Osteocyte (in vitro differentiated cells): ENCODE measurements at regions not wholly inside any gene's neighbourhood (a gene's known extent, or its start where the extent isn't known, plus 50 kb on each side); places are given as distances from the start of the nearest gene placed in this dataset.
"Not testable (repeated sequence)": the region's sequence is repeated elsewhere in the genome, so short reads cannot be mapped to it uniquely, and the experiment has no call there.

ENCODE experiments used
- DNase-seq: peaks from one replicate; pipeline ENCODE4 v3.0.0; 2021; ENCODE audit warnings: mixed read lengths; ENCODE audit not compliant: unreplicated experiment; ENCODE audit errors: extremely low spot score
- H3K27ac Mint-ChIP-seq: one replicate; pipeline ENCODE4 v1.8.0; 2021; ENCODE audit warnings: mild to moderate bottlenecking, mixed read lengths; ENCODE audit not compliant: unreplicated experiment
- H3K27me3 Mint-ChIP-seq: one replicate; pipeline ENCODE4 v1.8.0; 2021; ENCODE audit warnings: mixed read lengths; ENCODE audit not compliant: unreplicated experiment
- H3K36me3 Mint-ChIP-seq: one replicate; pipeline ENCODE4 v1.8.0; 2021; ENCODE audit warnings: mixed read lengths; ENCODE audit not compliant: unreplicated experiment
- H3K4me1 Mint-ChIP-seq: one replicate; pipeline ENCODE4 v1.8.0; 2021; ENCODE audit warnings: mixed read lengths; ENCODE audit not compliant: unreplicated experiment
- H3K4me3 Mint-ChIP-seq: one replicate; pipeline ENCODE4 v1.8.0; 2021; ENCODE audit warnings: mild to moderate bottlenecking, moderate library complexity, mixed read lengths; ENCODE audit not compliant: unreplicated experiment
- H3K9me3 Mint-ChIP-seq: one replicate; pipeline ENCODE4 v1.8.0; 2021; ENCODE audit warnings: mixed read lengths; ENCODE audit not compliant: unreplicated experiment
- TF ChIP-seq, protein P1 (sequence below): fragments of 200-600 bp; sonication (generic); IDR thresholded peaks from 2 replicates; pipeline ENCODE4 v1.5.0; 2021; ENCODE audit warnings: antibody characterized with exemption, mild to moderate bottlenecking, moderate library complexity

DNA sequence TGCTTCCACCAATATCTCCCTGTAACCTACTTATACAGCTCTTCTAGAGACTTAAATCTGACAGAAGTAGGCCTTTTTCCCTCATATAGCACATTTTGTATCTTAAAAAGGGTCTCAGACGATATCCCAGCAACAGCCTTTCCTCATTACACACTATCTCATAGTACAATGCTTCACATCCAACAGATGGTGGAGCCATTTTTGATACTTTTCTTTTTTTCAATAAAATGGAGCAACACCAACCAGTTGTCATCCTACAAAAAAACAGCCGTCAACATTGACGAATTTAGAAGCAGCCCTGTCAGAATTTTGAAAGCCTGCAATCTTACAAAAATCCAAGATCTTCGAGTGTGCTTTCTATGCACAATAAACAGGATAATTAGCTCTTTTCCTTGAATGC is 145.9 kb upstream of the NEBL start:
- Mint-ChIP-seq H3K27me3 (peaks cover 24% of the 10 kb centered on the region), H3K4me3 (no peak overlapping the region), H3K4me1 (no peaks in the 10 kb centered on the region), H3K27ac (no peak overlapping the region), H3K36me3 (no peaks in the 10 kb centered on the region), H3K9me3 (no peaks in the 10 kb centered on the region)
- DNase-seq: no peak
- TF ChIP-seq, protein P1, sequence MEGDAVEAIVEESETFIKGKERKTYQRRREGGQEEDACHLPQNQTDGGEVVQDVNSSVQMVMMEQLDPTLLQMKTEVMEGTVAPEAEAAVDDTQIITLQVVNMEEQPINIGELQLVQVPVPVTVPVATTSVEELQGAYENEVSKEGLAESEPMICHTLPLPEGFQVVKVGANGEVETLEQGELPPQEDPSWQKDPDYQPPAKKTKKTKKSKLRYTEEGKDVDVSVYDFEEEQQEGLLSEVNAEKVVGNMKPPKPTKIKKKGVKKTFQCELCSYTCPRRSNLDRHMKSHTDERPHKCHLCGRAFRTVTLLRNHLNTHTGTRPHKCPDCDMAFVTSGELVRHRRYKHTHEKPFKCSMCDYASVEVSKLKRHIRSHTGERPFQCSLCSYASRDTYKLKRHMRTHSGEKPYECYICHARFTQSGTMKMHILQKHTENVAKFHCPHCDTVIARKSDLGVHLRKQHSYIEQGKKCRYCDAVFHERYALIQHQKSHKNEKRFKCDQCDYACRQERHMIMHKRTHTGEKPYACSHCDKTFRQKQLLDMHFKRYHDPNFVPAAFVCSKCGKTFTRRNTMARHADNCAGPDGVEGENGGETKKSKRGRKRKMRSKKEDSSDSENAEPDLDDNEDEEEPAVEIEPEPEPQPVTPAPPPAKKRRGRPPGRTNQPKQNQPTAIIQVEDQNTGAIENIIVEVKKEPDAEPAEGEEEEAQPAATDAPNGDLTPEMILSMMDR: no peak

DNA sequence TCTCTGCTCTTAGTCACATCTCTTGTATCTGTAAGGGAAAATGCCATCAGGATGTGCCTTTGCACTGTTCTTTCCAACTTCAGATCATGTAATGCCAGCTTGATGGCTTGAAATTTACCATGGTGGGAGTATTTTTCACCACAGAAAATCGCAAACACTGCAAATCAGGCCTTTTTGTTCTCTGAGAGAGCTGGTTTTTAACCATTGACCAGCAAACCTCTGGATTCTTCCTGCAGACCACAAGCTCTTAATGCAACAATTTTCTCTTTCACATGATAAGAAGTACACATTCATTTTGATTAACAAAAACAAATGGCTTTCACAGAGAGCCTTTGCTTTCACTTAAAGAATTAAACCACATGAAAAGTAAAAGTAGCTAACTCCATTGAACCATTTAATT is 145.4 kb upstream of the NEBL start:
- H3K9me3 Mint-ChIP-seq: no peaks in the 10 kb centered on the region
- no peak overlapping the region for H3K4me3 Mint-ChIP-seq
- TF ChIP-seq, protein P1: no peak
- DNase-seq: no peak
- no peaks in the 10 kb centered on the region for H3K4me1 Mint-ChIP-seq
- H3K27ac Mint-ChIP-seq: no peak overlapping the region
- H3K27me3 Mint-ChIP-seq: peaks cover 27% of the 10 kb centered on the region
- H3K36me3 Mint-ChIP-seq: no peaks in the 10 kb centered on the region

DNA sequence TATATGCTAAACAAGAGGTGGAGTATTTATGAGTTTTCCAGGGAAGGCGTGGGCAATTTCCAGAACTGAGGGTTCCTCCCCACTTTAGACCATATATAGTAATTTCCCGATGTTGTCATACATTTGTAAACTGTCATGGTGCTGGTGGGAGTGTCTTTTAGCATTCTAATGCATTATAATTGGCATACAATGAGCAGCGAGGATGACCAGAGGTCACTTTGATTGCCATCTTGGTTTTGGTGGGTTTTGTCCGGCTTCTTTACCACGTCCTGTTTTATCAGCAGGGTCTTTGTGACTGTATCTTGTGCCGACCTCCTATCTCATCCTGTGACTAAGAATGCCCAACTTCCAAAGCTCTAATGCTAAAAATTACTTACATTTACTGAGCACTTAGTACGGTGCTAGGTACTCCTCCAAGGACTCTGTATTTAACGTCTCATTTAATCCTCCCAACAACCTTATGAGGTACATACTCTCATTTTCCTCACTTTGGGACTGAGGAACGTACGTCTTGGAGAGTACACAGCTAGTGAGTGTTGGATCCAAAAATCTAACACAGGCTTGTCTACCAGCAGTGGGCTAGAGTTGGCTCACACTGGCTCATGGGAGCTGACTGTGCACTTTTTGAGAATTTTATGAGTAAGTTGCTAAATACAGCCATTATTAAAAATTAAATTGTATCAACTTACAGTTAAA is 144.8 kb upstream of the NEBL start:
- Mint-ChIP-seq H3K4me3 (no peak overlapping the region), H3K27me3 (peaks cover 27% of the 10 kb centered on the region)

DNA sequence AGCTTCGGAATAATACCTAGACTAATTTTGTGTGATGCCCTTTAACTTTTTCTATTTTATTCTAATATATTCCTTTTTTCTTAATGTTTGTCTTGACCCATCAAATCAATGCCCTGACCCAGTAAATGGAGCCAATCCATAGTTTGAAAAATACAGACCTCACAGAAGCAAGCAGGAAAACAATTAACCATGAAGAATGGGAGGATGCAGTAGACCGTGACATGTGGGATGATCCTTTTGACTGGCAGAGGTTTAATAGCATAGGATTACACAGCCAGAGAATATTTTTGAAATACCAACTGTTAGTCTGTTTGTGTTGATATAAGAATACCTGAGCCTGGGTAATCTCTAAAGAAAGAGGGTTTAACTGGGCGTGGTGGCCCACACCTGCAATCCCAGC is 142.6 kb upstream of the NEBL start:
- H3K27ac Mint-ChIP-seq: no peak overlapping the region
- H3K4me1 Mint-ChIP-seq: no peaks in the 10 kb centered on the region
- H3K9me3 Mint-ChIP-seq: no peaks in the 10 kb centered on the region
- H3K4me3 Mint-ChIP-seq: no peak overlapping the region
- DNase-seq: no peak
- no peaks in the 10 kb centered on the region for H3K36me3 Mint-ChIP-seq
- H3K27me3 Mint-ChIP-seq: peaks cover 23% of the 10 kb centered on the region
- TF ChIP-seq, protein P1: no peak

More for the DNA sequence above, 144.8 kb upstream of the NEBL start:
- TF ChIP-seq, protein P1: no peak
- Mint-ChIP-seq H3K27ac (no peak overlapping the region), H3K4me1 (no peaks in the 10 kb centered on the region), H3K9me3 (no peaks in the 10 kb centered on the region), H3K36me3 (no peaks in the 10 kb centered on the region)
- no peak for DNase-seq

DNA sequence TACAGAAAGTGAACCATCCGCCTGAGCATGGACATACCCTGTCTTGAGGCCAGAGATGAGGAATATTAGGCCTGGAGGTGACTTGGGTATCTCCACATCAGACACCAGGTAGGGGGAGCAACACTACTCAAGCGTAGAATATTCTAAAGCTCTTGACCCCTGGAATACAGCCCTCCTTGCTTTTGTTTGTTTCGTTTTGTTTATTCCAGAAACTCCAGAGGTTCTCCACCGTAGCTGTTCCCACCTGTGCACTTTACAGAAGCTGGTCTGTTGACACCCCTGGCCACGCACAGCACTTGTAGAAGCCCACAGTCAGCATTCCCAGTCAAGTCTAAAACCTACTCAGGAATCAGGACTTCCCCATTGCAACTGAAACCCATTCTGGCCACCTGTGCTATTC is 139.6 kb upstream of the NEBL start:
- peaks cover 21% of the 10 kb centered on the region for H3K27me3 Mint-ChIP-seq
- no peaks in the 10 kb centered on the region for H3K36me3 Mint-ChIP-seq
- no peak overlapping the region for H3K4me3 Mint-ChIP-seq
- H3K27ac Mint-ChIP-seq: no peak overlapping the region
- DNase-seq: no peak
- H3K4me1 Mint-ChIP-seq: no peaks in the 10 kb centered on the region
- no peaks in the 10 kb centered on the region for H3K9me3 Mint-ChIP-seq
- TF ChIP-seq, protein P1: no peak

DNA sequence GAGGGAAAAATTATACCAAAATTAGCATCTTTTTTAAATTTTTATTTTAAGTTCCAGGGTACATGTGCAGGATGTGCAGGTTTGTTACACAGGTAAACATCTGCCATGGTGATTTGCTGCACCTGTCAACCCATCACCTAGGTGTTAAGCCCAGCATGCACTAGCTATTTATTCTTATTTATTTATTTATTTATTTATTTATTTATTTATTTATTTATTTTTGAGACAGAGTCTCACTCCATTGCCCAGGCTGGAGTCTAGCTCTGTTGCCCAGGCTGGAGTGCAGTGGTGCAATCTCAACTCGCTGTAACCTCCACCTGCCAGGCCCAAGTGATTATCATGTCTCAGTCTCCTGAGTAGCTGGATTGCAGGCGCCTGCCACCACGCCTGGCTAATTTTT is 137.7 kb upstream of the NEBL start:
- peaks cover 16% of the 10 kb centered on the region for H3K27me3 Mint-ChIP-seq
- DNase-seq: not testable (repeated sequence)

More for the DNA sequence above, 137.7 kb upstream of the NEBL start:
- not testable (repeated sequence) for H3K4me3 Mint-ChIP-seq, H3K27ac Mint-ChIP-seq, H3K36me3 Mint-ChIP-seq, H3K4me1 Mint-ChIP-seq, H3K9me3 Mint-ChIP-seq
